ENCODE measurements at regions not wholly inside any gene's neighbourhood (a gene's known extent, or its start where the extent isn't known, plus 50 kb on each side); places are given as distances from the start of the nearest gene placed in this dataset.

- TF ChIP-seq CTCF (IDR thresholded peaks at IDR 0.05), result no peak
- no peak for TF ChIP-seq EP300 (IDR thresholded peaks at IDR 0.05)
- TF ChIP-seq POLR2A (IDR thresholded peaks at IDR 0.05), result no peak
- no peak for TF ChIP-seq POLR2AphosphoS5 (IDR thresholded peaks at IDR 0.05)
Measured at GRCh38 chr10:132477398-132478340, 59.9 kb upstream of the INPP5A start.
